ENCODE measurements at regions not wholly inside any gene's neighbourhood (a gene's known extent, or its start where the extent isn't known, plus 50 kb on each side); places are given as distances from the start of the nearest gene placed in this dataset.

- no peak for FAIRE-seq
These were observed 439.6 kb downstream of the CDH8 start for GRCh38 chr16:61596655-61597054.

DNA sequence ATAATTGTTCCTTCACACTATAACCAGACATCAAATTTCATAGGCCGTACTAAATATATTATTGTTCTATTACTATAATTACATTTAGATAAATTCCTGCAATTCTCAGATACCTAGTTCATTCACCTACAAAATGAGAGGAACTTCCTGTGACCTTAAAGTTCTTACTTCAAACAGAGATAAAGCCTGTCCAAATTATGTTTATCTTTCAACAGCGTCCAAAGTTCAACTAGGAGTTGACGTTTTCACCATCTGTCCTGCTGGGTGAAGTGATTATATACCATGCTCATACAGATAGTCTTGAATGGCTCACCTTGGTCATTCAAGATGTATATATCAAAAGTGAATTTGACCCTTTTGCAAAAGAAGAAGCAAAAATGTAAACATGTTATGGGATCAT, 440.6 kb downstream of the CDH8 start:
- FAIRE-seq: no peak

- FAIRE-seq: no peak
These were observed 445.7 kb downstream of the CDH8 start for GRCh38 chr16:61590577-61590976.

DNA sequence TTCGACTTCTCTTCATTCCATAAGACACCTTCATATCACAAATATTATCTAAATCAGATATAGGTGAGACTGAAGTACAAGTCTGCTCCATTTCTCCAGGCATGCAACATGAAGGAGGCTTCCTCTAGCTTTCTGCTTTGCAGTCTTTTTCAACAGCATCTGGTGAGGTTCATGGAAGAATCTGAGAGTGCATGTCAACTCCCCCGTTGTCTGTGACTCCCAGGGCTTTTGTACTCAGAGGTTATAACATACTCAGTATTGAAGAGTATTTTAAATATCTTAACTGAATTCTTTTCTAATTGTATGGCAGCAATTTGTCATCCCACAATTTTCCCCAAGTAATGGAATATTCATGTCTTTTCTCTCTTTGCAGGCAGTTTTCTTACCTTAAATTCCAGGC, 448.7 kb downstream of the CDH8 start:
- no peak for FAIRE-seq

GRCh38 chr16:61581417-61582046, 454.7 kb downstream of the CDH8 start:
- no peak for FAIRE-seq

GRCh38 chr16:61580579-61580978, 455.7 kb downstream of the CDH8 start:
- FAIRE-seq: no peak

- no peak for FAIRE-seq
These were observed 457.0 kb downstream of the CDH8 start for GRCh38 chr16:61579195-61579594.

GRCh38 chr16:61576476-61576875, 459.8 kb downstream of the CDH8 start:
- FAIRE-seq: no peak

DNA sequence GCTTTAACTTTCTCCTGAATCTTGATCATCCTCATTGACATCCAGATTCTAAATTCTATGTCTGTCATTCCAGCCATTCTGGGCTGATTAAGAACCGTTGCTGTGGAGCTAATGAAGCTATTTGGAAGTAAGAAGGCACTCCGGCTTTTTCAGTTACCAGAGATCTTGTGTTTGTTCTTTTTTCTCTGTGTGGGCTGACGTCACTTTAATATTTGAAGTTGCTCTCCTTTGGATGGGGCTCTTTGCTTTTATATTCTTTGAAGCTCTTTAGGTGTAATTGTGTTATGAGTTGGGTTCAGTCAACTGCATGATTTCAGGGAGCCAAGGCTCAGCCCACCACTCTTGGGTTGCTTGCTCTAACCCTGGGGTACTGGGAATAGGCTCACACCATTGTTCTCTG, 460.6 kb downstream of the CDH8 start:
- FAIRE-seq: no peak

DNA sequence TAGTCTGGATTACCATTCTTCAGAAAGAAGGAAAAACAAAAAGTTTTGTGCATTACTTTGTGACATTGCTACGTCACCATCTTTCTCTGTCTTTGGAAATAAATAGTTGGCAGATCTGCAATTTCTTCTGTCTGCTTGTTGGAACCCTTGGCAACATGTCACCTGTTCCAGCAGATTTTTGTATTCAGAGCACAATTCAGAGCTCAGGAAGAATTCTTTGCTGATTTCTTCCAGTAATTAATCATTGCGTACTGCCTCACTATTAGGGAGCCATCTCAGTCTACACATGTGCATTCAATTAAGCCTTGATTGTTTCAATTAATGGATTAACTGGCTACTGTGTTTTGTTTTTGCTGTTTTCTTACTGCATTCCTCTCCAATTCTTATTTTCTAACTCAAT, 467.2 kb downstream of the CDH8 start:
- no peak for FAIRE-seq

- FAIRE-seq: no peak
These were observed 471.5 kb downstream of the CDH8 start for GRCh38 chr16:61564716-61565115.

GRCh38 chr16:61555718-61556441, 480.4 kb downstream of the CDH8 start:
- no peak for FAIRE-seq

GRCh38 chr16:61549327-61549726, 486.9 kb downstream of the CDH8 start:
- no peak for FAIRE-seq

- FAIRE-seq: no peak
These were observed 488.6 kb downstream of the CDH8 start for GRCh38 chr16:61547626-61548025.

DNA sequence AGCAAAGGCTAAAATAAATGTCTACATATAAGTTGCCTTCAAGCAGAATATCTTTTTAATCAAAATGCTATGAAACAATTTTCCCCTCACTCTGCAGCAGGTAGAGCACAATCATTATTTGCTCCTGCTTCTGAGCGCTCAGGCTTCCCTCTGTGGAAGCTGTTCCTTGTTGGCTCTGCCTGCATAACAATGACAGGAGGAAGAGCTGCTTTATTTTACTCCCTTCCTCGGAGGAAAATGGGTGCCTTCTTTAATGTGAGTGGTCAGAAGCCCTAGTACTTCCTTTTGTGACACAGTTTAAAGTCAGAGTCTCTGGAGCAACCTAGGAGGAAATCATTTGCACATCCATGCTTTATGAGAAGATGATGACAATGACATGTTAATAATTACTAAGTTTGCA, 492.1 kb downstream of the CDH8 start:
- no peak for FAIRE-seq

DNA sequence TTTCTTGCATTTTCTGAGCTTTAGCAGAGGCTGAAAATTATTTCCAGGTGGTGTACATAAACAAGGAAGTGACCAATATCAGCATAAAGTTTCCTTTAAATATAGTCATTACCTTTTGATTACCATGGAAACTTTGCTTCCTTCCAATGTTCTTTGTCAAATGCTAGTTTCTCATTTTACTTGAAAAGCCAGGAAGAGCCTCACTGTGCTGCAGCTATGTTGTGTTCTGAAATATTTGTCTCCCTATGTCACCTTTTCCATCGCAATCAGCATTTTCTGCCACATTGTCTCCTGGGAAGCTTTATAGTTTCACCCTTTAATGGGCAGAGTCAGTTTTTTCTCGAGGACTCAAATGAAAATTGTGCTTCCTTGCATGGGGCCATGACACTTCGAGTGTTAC, 496.0 kb downstream of the CDH8 start:
- FAIRE-seq: no peak

- FAIRE-seq: no peak
These were observed 505.5 kb downstream of the CDH8 start for GRCh38 chr16:61530697-61531096.

GRCh38 chr16:61500851-61501250, 535.4 kb downstream of the CDH8 start:
- FAIRE-seq: no peak

GRCh38 chr16:61480250-61480649, 556.0 kb downstream of the CDH8 start:
- no peak for FAIRE-seq

- no peak for FAIRE-seq
These were observed 564.5 kb downstream of the CDH8 start for GRCh38 chr16:61471737-61472136.

DNA sequence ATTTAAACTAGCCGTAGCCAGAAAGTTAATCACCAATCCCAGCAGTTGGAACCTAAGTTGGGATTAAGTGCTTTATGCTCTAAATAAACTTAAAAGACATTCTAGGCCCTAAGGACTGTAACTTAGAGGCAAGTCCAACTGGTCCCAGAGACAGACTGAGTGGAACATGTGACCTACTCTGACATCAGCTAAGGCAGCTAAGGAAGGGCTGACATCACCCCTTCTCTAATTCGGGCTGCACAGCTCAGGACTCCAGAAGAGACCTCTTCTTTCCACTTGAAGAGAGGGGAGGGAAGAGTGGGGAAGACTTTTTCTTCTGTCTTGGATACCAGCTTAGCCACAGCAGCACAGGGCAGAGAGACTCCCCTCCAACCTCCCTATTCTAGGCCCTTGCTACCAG, 565.2 kb downstream of the CDH8 start:
- FAIRE-seq: no peak

GRCh38 chr16:61465285-61465684, 571.0 kb downstream of the CDH8 start:
- FAIRE-seq: no peak

DNA sequence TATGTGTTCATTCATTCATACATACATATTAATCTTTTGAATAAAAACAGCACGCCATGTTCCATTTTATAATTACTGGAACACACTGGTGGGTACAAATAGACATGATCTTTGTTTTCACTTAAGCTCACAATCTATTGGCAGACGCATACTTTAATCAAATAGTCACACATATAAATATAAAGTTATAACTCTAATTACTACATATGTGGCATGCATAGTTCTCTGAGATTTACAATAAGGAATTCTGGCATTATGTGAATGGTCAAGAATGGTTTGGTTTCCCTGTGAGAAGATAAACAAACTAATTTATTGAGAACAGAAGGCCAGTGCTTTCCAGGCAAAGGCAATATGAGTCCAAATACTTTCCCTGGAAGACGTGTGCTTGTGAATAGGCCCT, 576.2 kb downstream of the CDH8 start:
- no peak for FAIRE-seq

- FAIRE-seq: no peak
These were observed 600.9 kb downstream of the CDH8 start for GRCh38 chr16:61435346-61435745.

GRCh38 chr16:61432421-61432820, 603.8 kb downstream of the CDH8 start:
- FAIRE-seq: no peak

Data from TTC549 (cell line).